HEK293 (cell line): ENCODE measurements at regions not wholly inside any gene's neighbourhood (a gene's known extent, or its start where the extent isn't known, plus 50 kb on each side); places are given as distances from the start of the nearest gene placed in this dataset.

Experiments used
- CTCF ChIP-seq: fragments of 450-650 bp; formaldehyde crosslinking; IDR thresholded peaks from 2 replicates; pipeline ENCODE4 v1.5.1; 2016; ENCODE audit warnings: missing biosample characterization, missing genetic modification characterization
- HOXD13 ChIP-seq: sonication (generic); formaldehyde crosslinking; IDR thresholded peaks from 2 replicates; pipeline ENCODE4 v1.8.0; 2022; ENCODE audit warnings: missing genetic modification reagents, borderline replicate concordance
- SP2 ChIP-seq: fragments of 450-650 bp; formaldehyde crosslinking; IDR thresholded peaks from 2 replicates; pipeline ENCODE4 v1.5.1; 2016; ENCODE audit warnings: missing biosample characterization, missing genetic modification characterization
- YY1 ChIP-seq: fragments of 450-650 bp; formaldehyde crosslinking; IDR thresholded peaks from 2 replicates; pipeline ENCODE4 v1.5.1; 2018; ENCODE audit warnings: missing biosample characterization, missing genetic modification characterization
- ZNF114 ChIP-seq: fragments of 450-650 bp; formaldehyde crosslinking; IDR thresholded peaks from 2 replicates; pipeline ENCODE4 v1.5.0; 2017; ENCODE audit warnings: missing biosample characterization, missing genetic modification characterization
- ZNF174 ChIP-seq: fragments of 450-650 bp; formaldehyde crosslinking; IDR thresholded peaks from 2 replicates; pipeline ENCODE4 v1.5.0; 2017; ENCODE audit warnings: missing biosample characterization, mild to moderate bottlenecking, missing genetic modification characterization
- ZNF423 ChIP-seq: fragments of 450-650 bp; formaldehyde crosslinking; IDR thresholded peaks from 2 replicates; pipeline ENCODE4 v1.5.1; 2016; ENCODE audit warnings: missing biosample characterization, missing genetic modification characterization
- ZNF48 ChIP-seq: fragments of 450-650 bp; formaldehyde crosslinking; IDR thresholded peaks from 2 replicates; pipeline ENCODE4 v1.5.1; 2016; ENCODE audit warnings: missing biosample characterization, missing genetic modification characterization
- ZSCAN16 ChIP-seq: fragments of 450-650 bp; formaldehyde crosslinking; IDR thresholded peaks from 2 replicates; pipeline ENCODE4 v1.5.1; 2016; ENCODE audit warnings: missing biosample characterization, missing genetic modification characterization
- TF ChIP-seq, protein P1 (sequence below): fragments of 450-650 bp; formaldehyde crosslinking; IDR thresholded peaks from 2 replicates; pipeline ENCODE4 v1.5.1; 2016; ENCODE audit warnings: missing biosample characterization, missing genetic modification characterization

GRCh38 chr10:118141471-118141870, 94.7 kb upstream of the RAB11FIP2 start:
- TF ChIP-seq ZNF114, result no peak
- TF ChIP-seq HOXD13 (CRISPR knock-in tag), result no peak
- TF ChIP-seq ZNF48 (tag by site-specific recombination), result no peak
- TF ChIP-seq CTCF (tag by site-specific recombination), result no peak
- TF ChIP-seq ZSCAN16 (tag by site-specific recombination), result no peak
- TF ChIP-seq SP2, result no peak
- no peak for TF ChIP-seq ZNF423
- no peak for TF ChIP-seq YY1 (tag by site-specific recombination)
- TF ChIP-seq, protein P1, sequence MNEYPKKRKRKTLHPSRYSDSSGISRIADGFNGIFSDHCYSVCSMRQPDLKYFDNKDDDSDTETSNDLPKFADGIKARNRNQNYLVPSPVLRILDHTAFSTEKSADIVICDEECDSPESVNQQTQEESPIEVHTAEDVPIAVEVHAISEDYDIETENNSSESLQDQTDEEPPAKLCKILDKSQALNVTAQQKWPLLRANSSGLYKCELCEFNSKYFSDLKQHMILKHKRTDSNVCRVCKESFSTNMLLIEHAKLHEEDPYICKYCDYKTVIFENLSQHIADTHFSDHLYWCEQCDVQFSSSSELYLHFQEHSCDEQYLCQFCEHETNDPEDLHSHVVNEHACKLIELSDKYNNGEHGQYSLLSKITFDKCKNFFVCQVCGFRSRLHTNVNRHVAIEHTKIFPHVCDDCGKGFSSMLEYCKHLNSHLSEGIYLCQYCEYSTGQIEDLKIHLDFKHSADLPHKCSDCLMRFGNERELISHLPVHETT (tag by site-specific recombination), result no peak
- no peak for TF ChIP-seq ZNF174 (tag by site-specific recombination)
